Dedifferentiated amniotic fluid mesenchymal stem cell (primary cell): ENCODE measurements at regions not wholly inside any gene's neighbourhood (a gene's known extent, or its start where the extent isn't known, plus 50 kb on each side); places are given as distances from the start of the nearest gene placed in this dataset.
"Not testable (repeated sequence)": the region's sequence is repeated elsewhere in the genome, so short reads cannot be mapped to it uniquely, and the experiment has no call there.

Experiments used
- DNase-seq: peaks from one replicate; pipeline ENCODE4 v3.0.0-alpha.2; 2016; ENCODE audit errors: extremely low spot score

GRCh38 chr1:217040711-217041455 is 317.7 kb upstream of the ESRRG start:
- no peak for DNase-seq

- no peak for DNase-seq
Measured at GRCh38 chr1:217039926-217040325, 316.7 kb upstream of the ESRRG start.

GRCh38 chr1:217039139-217039538 is 315.9 kb upstream of the ESRRG start:
- not testable (repeated sequence) for DNase-seq

GRCh38 chr1:217036757-217037156 is 313.5 kb upstream of the ESRRG start:
- no peak for DNase-seq

GRCh38 chr1:217032715-217033367 is 309.6 kb upstream of the ESRRG start:
- no peak for DNase-seq

GRCh38 chr1:217029281-217030157 is 306.3 kb upstream of the ESRRG start:
- DNase-seq: peak; percentile 22

- no peak for DNase-seq
Measured at GRCh38 chr1:217027403-217028080, 304.3 kb upstream of the ESRRG start.

GRCh38 chr1:217026531-217026930 is 303.3 kb upstream of the ESRRG start:
- DNase-seq: no peak

GRCh38 chr1:217025381-217025780 is 302.2 kb upstream of the ESRRG start:
- DNase-seq: no peak

GRCh38 chr1:217024911-217025310 is 301.7 kb upstream of the ESRRG start:
- DNase-seq: no peak

GRCh38 chr1:217021956-217022355 is 298.7 kb upstream of the ESRRG start:
- DNase-seq: no peak

GRCh38 chr1:217021400-217021799 is 298.2 kb upstream of the ESRRG start:
- DNase-seq: no peak

- no peak for DNase-seq
Measured at GRCh38 chr1:217019475-217019874, 296.2 kb upstream of the ESRRG start.

- no peak for DNase-seq
Measured at GRCh38 chr1:217018648-217019047, 295.4 kb upstream of the ESRRG start.

- DNase-seq: no peak
Measured at GRCh38 chr1:217017165-217017564, 293.9 kb upstream of the ESRRG start.

- no peak for DNase-seq
Measured at GRCh38 chr1:217014066-217014465, 290.8 kb upstream of the ESRRG start.

- no peak for DNase-seq
Measured at GRCh38 chr1:217012659-217013058, 289.4 kb upstream of the ESRRG start.

- DNase-seq: no peak
Measured at GRCh38 chr1:217011097-217011496, 287.9 kb upstream of the ESRRG start.

GRCh38 chr1:217010253-217010652 is 287.0 kb upstream of the ESRRG start:
- DNase-seq: no peak

GRCh38 chr1:217009376-217009775 is 286.1 kb upstream of the ESRRG start:
- no peak for DNase-seq

- no peak for DNase-seq
Measured at GRCh38 chr1:217004776-217005436, 281.7 kb upstream of the ESRRG start.
